ENCODE measurements at regions not wholly inside any gene's neighbourhood (a gene's known extent, or its start where the extent isn't known, plus 50 kb on each side); places are given as distances from the start of the nearest gene placed in this dataset.

- TF ChIP-seq IKZF5 (CRISPR knock-in tag; IDR thresholded peaks at IDR 0.05) (no peak), ZNF781 (CRISPR knock-in tag; IDR thresholded peaks at IDR 0.05; ENCODE audit: borderline replicate concordance, not compliant biosample characterization) (no peak), KAT2B (IDR thresholded peaks at IDR 0.05; ENCODE audit: borderline replicate concordance, low read depth, low read length) (no peak), POLR2A (IDR thresholded peaks at IDR 0.05; ENCODE audit: insufficient read depth in 1 of 2, low read depth in 2 of 2, low read length in 2 of 2) (no peak), SMARCC2 (IDR thresholded peaks at IDR 0.05) (no peak), ZGPAT (CRISPR knock-in tag; IDR thresholded peaks at IDR 0.05) (no peak)
These were observed 497.5 kb upstream of the SALL1 start (continued) for GRCh38 chr16:51648526-51648925.

GRCh38 chr16:51641191-51641765 lies 490.2 kb upstream of the SALL1 start:
- 51% methylated on average over 3 of the region's 3 CpGs for WGBS (ENCODE audit: low lambda C conversion rate)
- in situ Hi-C loops (cut with HindIII; ENCODE audit: extremely low pct_ligation_motif_present, low pct_unique_long_range_greater_than_20kb) = no loop called here
- Histone ChIP-seq H3K4me1 (ENCODE audit: insufficient read depth, low read length) (no peaks in the 10 kb centered on the region), H3K4me2 (ENCODE audit: low read depth, low read length) (no peak overlapping the region), H3K4me3 (replicated peaks in 1 of 3; ENCODE audit: insufficient read depth in 1 of 3, low read depth in 2 of 3, low read length in 3 of 3) (no peak overlapping the region), H3K9me3 (ENCODE audit: low read length) (no peaks in the 10 kb centered on the region), H4K20me1 (ENCODE audit: insufficient read depth, low read length) (no peaks in the 10 kb centered on the region), H3K27me3 (ENCODE audit: control insufficient read depth in 1 of 2, insufficient read depth in 2 of 2, low read length in 2 of 2) (peaks cover 0 to 3% of the 10 kb centered on the region in 2 experiments; a peak in 1 of 5 replicates), H3K9ac (ENCODE audit: insufficient read depth, low read depth, low read length) (no peak overlapping the region), H3K36me3 (replicated peaks in 1 of 2; ENCODE audit: control insufficient read depth in 1 of 2, insufficient read depth in 2 of 2, low read length in 2 of 2) (no peaks in the 10 kb centered on the region), H3K79me2 (ENCODE audit: insufficient read depth, low read length) (no peaks in the 10 kb centered on the region), H3K27ac (ENCODE audit: extremely low read length, insufficient read depth, low read length) (no peak overlapping the region), H2AFZ (ENCODE audit: low read length) (no peak overlapping the region)
- DNase-seq (ENCODE audit: low spot score) = no peak
- ATAC-seq = no peak
- no peak for FAIRE-seq
- intact Hi-C loops (cut with micrococcal nuclease; ENCODE audit: unreplicated experiment) = no loop called here
- POLR2A ChIA-PET = no interaction called here
- CTCF ChIA-PET (ENCODE audit: low intra/inter-chr PET ratio, low total read pairs) = no interaction called here
- no TSS peak for BruUV-seq (replicated peaks)
- TF ChIP-seq TGIF2 (CRISPR knock-in tag; IDR thresholded peaks at IDR 0.05) = no peak
- TF ChIP-seq ZSCAN31 (CRISPR knock-in tag; IDR thresholded peaks at IDR 0.05; ENCODE audit: low read depth) = no peak
- TF ChIP-seq HNF4G (IDR thresholded peaks at IDR 0.05; ENCODE audit: borderline replicate concordance, low read depth, low read length) = no peak
- no peak for TF ChIP-seq HNF4G (CRISPR knock-in tag; IDR thresholded peaks at IDR 0.05; ENCODE audit: borderline replicate concordance, low read depth)
- TF ChIP-seq BCLAF1 (IDR thresholded peaks at IDR 0.05) = no peak
- TF ChIP-seq FLYWCH1 (CRISPR knock-in tag; IDR thresholded peaks at IDR 0.05) = no peak
- TF ChIP-seq HMG20A (CRISPR knock-in tag; IDR thresholded peaks at IDR 0.05; ENCODE audit: borderline replicate concordance) = no peak
- no peak for TF ChIP-seq ZNF567 (CRISPR knock-in tag; IDR thresholded peaks at IDR 0.05; ENCODE audit: borderline replicate concordance)
- no peak for TF ChIP-seq JDP2 (CRISPR knock-in tag; IDR thresholded peaks at IDR 0.05; ENCODE audit: borderline replicate concordance)
- no peak for TF ChIP-seq ZNF75D (CRISPR knock-in tag; IDR thresholded peaks at IDR 0.05; ENCODE audit: borderline replicate concordance)
- TF ChIP-seq ZFP91 (CRISPR knock-in tag; IDR thresholded peaks at IDR 0.05; ENCODE audit: borderline replicate concordance) = no peak
- no peak for TF ChIP-seq HDAC1 (CRISPR knock-in tag; IDR thresholded peaks at IDR 0.05)
